ENCODE measurements at regions not wholly inside any gene's neighbourhood (a gene's known extent, or its start where the extent isn't known, plus 50 kb on each side); places are given as distances from the start of the nearest gene placed in this dataset.

GRCh38 chr17:36727052-36727451, 125.7 kb downstream of the MRM1 start:
- TF ChIP-seq CTCF (tag by site-specific recombination; IDR thresholded peaks at IDR 0.05) (no peak), ZNF76 (tag by site-specific recombination; IDR thresholded peaks at IDR 0.05; ENCODE audit: borderline replicate concordance, low read depth) (no peak), ZNF169 (tag by site-specific recombination; IDR thresholded peaks at IDR 0.05) (no peak), ZNF311 (tag by site-specific recombination; IDR thresholded peaks at IDR 0.05; ENCODE audit: borderline replicate concordance) (no peak), ZNF292 (tag by site-specific recombination; IDR thresholded peaks at IDR 0.05; ENCODE audit: borderline replicate concordance, low read depth) (no peak), YY1 (tag by site-specific recombination; IDR thresholded peaks at IDR 0.05) (no peak), KLF9 (tag by site-specific recombination; IDR thresholded peaks at IDR 0.05; ENCODE audit: low read depth) (no peak), PRDM10 (tag by site-specific recombination; IDR thresholded peaks at IDR 0.05) (no peak), ZBTB17 (tag by site-specific recombination; IDR thresholded peaks at IDR 0.05) (no peak)

Data from HEK293 (cell line).